ENCODE measurements at regions not wholly inside any gene's neighbourhood (a gene's known extent, or its start where the extent isn't known, plus 50 kb on each side); places are given as distances from the start of the nearest gene placed in this dataset.

DNA sequence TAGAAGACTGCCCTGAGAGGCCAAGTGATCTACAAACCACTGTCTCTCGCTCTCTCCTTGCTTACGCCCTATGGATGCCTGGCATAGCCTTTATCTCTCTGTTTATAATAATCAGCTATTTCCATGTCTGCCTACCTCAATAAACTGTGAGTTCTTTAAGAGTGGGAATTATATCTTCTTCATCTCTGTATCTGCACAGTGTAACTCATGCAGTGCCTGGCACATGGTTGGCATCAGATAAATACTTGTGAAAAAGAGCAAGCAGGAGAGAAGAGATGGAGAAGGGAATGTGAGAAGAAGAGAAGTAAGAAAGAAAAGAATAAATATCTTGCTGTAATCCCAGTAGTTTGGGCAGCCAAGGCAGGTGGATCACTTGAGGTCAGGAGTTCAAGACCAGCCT lies 94.6 kb upstream of the TNPO1 start:
- WGBS = 96% methylated on average over 2 of the region's 2 CpGs
- TF ChIP-seq CTCF (IDR thresholded peaks at IDR 0.05) = no peak
- TF ChIP-seq EP300 (IDR thresholded peaks at IDR 0.05) = no peak
- no peak for TF ChIP-seq POLR2AphosphoS5 (IDR thresholded peaks at IDR 0.05)
- no peak for TF ChIP-seq POLR2A (IDR thresholded peaks at IDR 0.05)
- DNase-seq (ENCODE audit: low spot score in 2 of 2) = no peak
- H3K4me3 ChIP-seq = no peak overlapping the region
- H3K36me3 ChIP-seq = no peaks in the 10 kb centered on the region
- peaks cover 4% of the 10 kb centered on the region for H3K27me3 ChIP-seq
- H3K4me1 ChIP-seq = no peaks in the 10 kb centered on the region
- no peak overlapping the region for H3K27ac ChIP-seq
- no peaks in the 10 kb centered on the region for H3K9me3 ChIP-seq

GRCh38 chr5:72720205-72720604 lies 96.3 kb upstream of the TNPO1 start:
- Histone ChIP-seq H3K27ac (no peak overlapping the region), H3K4me3 (no peak overlapping the region), H3K27me3 (no peaks in the 10 kb centered on the region), H3K4me1 (no peaks in the 10 kb centered on the region), H3K9me3 (no peaks in the 10 kb centered on the region), H3K36me3 (no peaks in the 10 kb centered on the region)
- DNase-seq (ENCODE audit: low spot score in 2 of 2) = no peak
- TF ChIP-seq POLR2AphosphoS5 (IDR thresholded peaks at IDR 0.05) = no peak
- no peak for TF ChIP-seq POLR2A (IDR thresholded peaks at IDR 0.05)
- no peak for TF ChIP-seq EP300 (IDR thresholded peaks at IDR 0.05)
- TF ChIP-seq CTCF (IDR thresholded peaks at IDR 0.05) = no peak
- 58% methylated on average over 4 of the region's 4 CpGs for WGBS

GRCh38 chr5:72711351-72711750 lies 105.1 kb upstream of the TNPO1 start:
- H3K27ac ChIP-seq = no peak overlapping the region
- peaks cover 4% of the 10 kb centered on the region for H3K27me3 ChIP-seq
- TF ChIP-seq EP300 (IDR thresholded peaks at IDR 0.05) = no peak
- TF ChIP-seq POLR2AphosphoS5 (IDR thresholded peaks at IDR 0.05) = no peak
- TF ChIP-seq CTCF (IDR thresholded peaks at IDR 0.05) = no peak
- no peak for TF ChIP-seq POLR2A (IDR thresholded peaks at IDR 0.05)
- no peak overlapping the region for H3K4me3 ChIP-seq
- H3K36me3 ChIP-seq = no peaks in the 10 kb centered on the region
- no peaks in the 10 kb centered on the region for H3K4me1 ChIP-seq
- 79% methylated on average over 2 of the region's 2 CpGs for WGBS
- DNase-seq (ENCODE audit: low spot score in 2 of 2) = no peak
- no peaks in the 10 kb centered on the region for H3K9me3 ChIP-seq

DNA sequence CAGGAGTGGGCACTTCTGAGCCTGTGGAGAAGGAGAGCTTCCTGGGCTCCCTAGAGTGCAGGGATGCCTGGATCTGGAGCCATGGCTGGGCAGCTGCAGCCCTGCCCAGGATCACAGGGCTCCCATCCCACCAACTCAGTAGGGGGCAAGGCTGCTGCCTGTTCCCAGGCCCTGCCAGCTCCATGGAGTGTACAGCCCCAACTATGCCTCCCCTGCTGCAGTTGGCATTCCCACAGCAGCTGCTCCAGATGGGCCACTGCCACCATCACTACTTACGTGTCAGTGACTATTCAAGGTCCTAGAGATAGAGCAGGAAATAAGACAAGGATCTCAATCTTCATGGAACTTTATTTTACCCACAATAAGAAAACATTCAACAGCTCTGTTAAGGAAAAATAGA lies 107.1 kb upstream of the TNPO1 start:
- peaks cover 4% of the 10 kb centered on the region for H3K27me3 ChIP-seq
- no peak for DNase-seq (ENCODE audit: low spot score in 2 of 2)
- 92% methylated on average over 1 of the region's 1 CpG for WGBS

GRCh38 chr5:72705178-72705577 lies 111.3 kb upstream of the TNPO1 start:
- no peak overlapping the region for H3K27ac ChIP-seq
- no peak overlapping the region for H3K4me3 ChIP-seq
- no peaks in the 10 kb centered on the region for H3K4me1 ChIP-seq
- H3K27me3 ChIP-seq = peaks cover 4% of the 10 kb centered on the region
- WGBS = 89% methylated on average over 1 of the region's 1 CpG
- no peaks in the 10 kb centered on the region for H3K9me3 ChIP-seq
- no peak for TF ChIP-seq CTCF (IDR thresholded peaks at IDR 0.05)
- no peaks in the 10 kb centered on the region for H3K36me3 ChIP-seq
- DNase-seq (ENCODE audit: low spot score in 2 of 2) = no peak

More for the DNA sequence above, 107.1 kb upstream of the TNPO1 start:
- Histone ChIP-seq H3K9me3 (no peaks in the 10 kb centered on the region), H3K4me1 (no peaks in the 10 kb centered on the region), H3K27ac (no peak overlapping the region), H3K36me3 (no peaks in the 10 kb centered on the region), H3K4me3 (no peak overlapping the region)
- TF ChIP-seq EP300 (IDR thresholded peaks at IDR 0.05) = no peak

DNA sequence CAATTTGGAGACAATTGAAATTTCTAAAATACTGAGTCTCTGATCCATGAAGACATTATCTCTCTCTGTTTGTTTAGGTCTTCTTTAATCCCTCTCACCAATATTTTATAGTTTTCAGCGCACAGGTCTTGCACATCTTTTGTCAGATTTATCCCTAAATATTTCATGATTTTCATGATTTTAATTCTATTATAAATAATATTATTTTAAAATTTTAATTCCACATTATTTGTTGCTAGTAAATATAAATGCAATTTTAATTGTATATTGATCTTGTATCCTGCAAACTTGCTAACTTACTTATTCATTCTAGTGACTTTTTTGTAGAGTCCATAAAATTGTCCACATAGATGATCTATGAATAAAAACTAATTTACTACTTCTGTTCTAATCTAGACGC lies 112.6 kb upstream of the TNPO1 start:
- Histone ChIP-seq H3K27ac (no peak overlapping the region), H3K4me3 (no peak overlapping the region), H3K9me3 (no peaks in the 10 kb centered on the region), H3K36me3 (no peaks in the 10 kb centered on the region), H3K4me1 (no peaks in the 10 kb centered on the region), H3K27me3 (peaks cover 3% of the 10 kb centered on the region)
- TF ChIP-seq CTCF (IDR thresholded peaks at IDR 0.05) (no peak), POLR2A (IDR thresholded peaks at IDR 0.05) (no peak), POLR2AphosphoS5 (IDR thresholded peaks at IDR 0.05) (no peak), EP300 (IDR thresholded peaks at IDR 0.05) (no peak)
- DNase-seq (ENCODE audit: low spot score in 2 of 2) = no peak
- 57% methylated on average over 2 of the region's 2 CpGs for WGBS

All from suprapubic skin (tissue), 4 donors.